T-cell (primary cell): ENCODE measurements at regions not wholly inside any gene's neighbourhood (a gene's known extent, or its start where the extent isn't known, plus 50 kb on each side); places are given as distances from the start of the nearest gene placed in this dataset.

Experiments used
- ATAC-seq, 4 experiments: fragments of 200-7000 bp in 3 of 4; fragments of 150-1000 bp in 1 of 4; cut with Tn5 transposase; replicated peaks in 1 of 4; 1 replicate in 3 of 4; 2 replicates in 1 of 4; pipeline ENCODE4 v1.10.0; 2021; ENCODE audit warnings: moderate library complexity in 3 of 4, mild to moderate bottlenecking in 2 of 4, moderate number of reproducible peaks in 1 of 4
- CTCF ChIA-PET, 2 donors: fragments of 300-600 bp; sonication (Branson Sonifier 250); formaldehyde crosslinking; loops; one replicate each; lab custom pipeline; 2022; ENCODE audit warnings: antibody characterized with exemption in 2 of 2; lab: Charles Lee
- POLR2A ChIA-PET, 2 donors: fragments of 300-600 bp; sonication (Branson Sonifier 250); formaldehyde crosslinking; loops; one replicate each; lab custom pipeline; 2022; ENCODE audit warnings: antibody characterized with exemption in 2 of 2; lab: Charles Lee
- DNase-seq, 35 experiments: peaks; one replicate each; pipeline versions ENCODE4 v3.0.0 to v3.0.0-alpha.2; 2013 to 2023
- H3K27ac ChIP-seq: one replicate; pipeline ENCODE4 v1.5.1; 2013; ENCODE audit warnings: low read length
- H3K27me3 ChIP-seq, 2 experiments: replicated peaks in 1 of 2; 1 replicate in 1 of 2; 2 replicates in 1 of 2; pipeline versions ENCODE4 v1.6.1 to v1.7.0; 2013; ENCODE audit warnings: low read length in 1 of 2, mixed read lengths in 1 of 2; ENCODE audit not compliant: control insufficient read depth in 2 of 2, insufficient read depth in 2 of 2; ENCODE audit errors: extremely low read depth in 1 of 2
- H3K36me3 ChIP-seq, 2 donors: 1 replicate in 1 of 2; 2 replicates in 1 of 2; pipeline versions ENCODE4 v1.6.1 to v1.7.0; 2013; ENCODE audit warnings: low read length in 1 of 2; ENCODE audit not compliant: control insufficient read depth in 2 of 2, insufficient read depth in 1 of 2; ENCODE audit errors: extremely low read depth in 1 of 2
- H3K4me1 ChIP-seq, 2 experiments: 1 replicate in 1 of 2; 2 replicates in 1 of 2; pipeline versions ENCODE4 v1.6.1 to v1.7.0; 2013; ENCODE audit warnings: low read length in 2 of 2, mixed read lengths in 1 of 2; ENCODE audit not compliant: insufficient read depth in 2 of 2, control insufficient read depth in 1 of 2; ENCODE audit errors: extremely low read depth in 1 of 2
- H3K4me3 ChIP-seq, 2 donors: 1 replicate in 1 of 2; 2 replicates in 1 of 2; pipeline versions ENCODE4 v1.5.1 to v1.7.0; 2013; ENCODE audit warnings: mild to moderate bottlenecking in 2 of 2, low read length in 1 of 2, moderate library complexity in 1 of 2; ENCODE audit not compliant: control insufficient read depth in 1 of 2; ENCODE audit errors: extremely low read depth in 1 of 2
- H3K9me3 ChIP-seq: 2 replicates; pipeline ENCODE4 v1.7.0; 2013
- H3K27ac Mint-ChIP-seq, 2 donors: one replicate each; pipeline ENCODE4 v1.8.0; 2020 to 2021; ENCODE audit warnings: mild to moderate bottlenecking in 2 of 2, mixed read lengths in 2 of 2
- H3K27me3 Mint-ChIP-seq, 2 donors: one replicate each; pipeline ENCODE4 v1.8.0; 2021 to 2022; ENCODE audit warnings: mixed read lengths in 2 of 2
- H3K36me3 Mint-ChIP-seq: one replicate; pipeline ENCODE4 v1.8.0; 2021; ENCODE audit warnings: mixed read lengths
- H3K4me1 Mint-ChIP-seq, 3 donors: one replicate each; pipeline ENCODE4 v1.8.0; 2020 to 2022; ENCODE audit warnings: mixed read lengths in 3 of 3, mild to moderate bottlenecking in 1 of 3
- H3K4me3 Mint-ChIP-seq, 3 donors: one replicate each; pipeline ENCODE4 v1.8.0; 2020 to 2022; ENCODE audit warnings: mild to moderate bottlenecking in 3 of 3, mixed read lengths in 3 of 3, moderate library complexity in 3 of 3
- H3K9me3 Mint-ChIP-seq, 3 donors: one replicate each; pipeline ENCODE4 v1.8.0; 2020 to 2022; ENCODE audit warnings: mixed read lengths in 3 of 3
- WGBS: methylation state at CpG from one replicate; pipeline ENCODE4 v1.1.5; 2013; ENCODE audit warnings: missing lambda C conversion rate; ENCODE audit not compliant: insufficient coverage; 5-methylcytosine and 5-hydroxymethylcytosine counted together

GRCh38 chr14:89616852-89617341, 199.9 kb upstream of the FOXN3 start:
- Histone ChIP-seq H3K4me1 (peaks cover 49 to 56% of the 10 kb centered on the region in 2 experiments), H3K4me3 (peak overlapping the region; percentile 59 to 94), H3K27ac (peak overlapping the region; percentile 77), H3K27me3 (no peaks in the 10 kb centered on the region), H3K36me3 (peaks cover 0 to 3% of the 10 kb centered on the region in 2 donors), H3K9me3 (no peaks in the 10 kb centered on the region)
- DNase-seq (peak in 30 of 35 experiments; percentile 15 to 81 (median 50)), ATAC-seq (peak in 1 of 4 experiments; percentile 53)
- Mint-ChIP-seq H3K9me3 (no peaks in the 10 kb centered on the region), H3K27me3 (no peaks in the 10 kb centered on the region), H3K4me3 (peak overlapping the region; percentile 90 to 93 (median 92)), H3K27ac (peak overlapping the region; percentile 92 to 95), H3K36me3 (peaks cover 5% of the 10 kb centered on the region), H3K4me1 (peaks cover 76 to 86% (median 81%) of the 10 kb centered on the region in 3 donors)
- POLR2A ChIA-PET = interaction anchor here (0.6 to 0.7 kb wide), 2 partner anchors 58 to 340 kb away, joined by 4 to 5 read pairs; no protein-coding TSS in a partner anchor
- CTCF ChIA-PET = no interaction called here
- WGBS = no CpG with 5 or more reads among the region's 5 CpGs

GRCh38 chr14:89616425-89616824, 199.4 kb upstream of the FOXN3 start:
- Histone ChIP-seq H3K36me3 (peaks cover 0 to 6% of the 10 kb centered on the region in 2 donors), H3K4me3 (peak overlapping the region; percentile 59 to 94), H3K27ac (peak overlapping the region; percentile 77), H3K4me1 (peaks cover 46 to 52% of the 10 kb centered on the region in 2 experiments), H3K9me3 (no peaks in the 10 kb centered on the region), H3K27me3 (no peaks in the 10 kb centered on the region)
- ATAC-seq (no peak), DNase-seq (no peak)
- H3K4me3 Mint-ChIP-seq = peak overlapping the region; percentile 90 to 93 (median 92)
- peaks cover 8% of the 10 kb centered on the region for H3K36me3 Mint-ChIP-seq
- ChIA-PET POLR2A (no interaction called here), CTCF (no interaction called here)
- H3K9me3 Mint-ChIP-seq = no peaks in the 10 kb centered on the region
- H3K27me3 Mint-ChIP-seq = no peaks in the 10 kb centered on the region
- peaks cover 74 to 86% (median 78%) of the 10 kb centered on the region in 3 donors for H3K4me1 Mint-ChIP-seq
- WGBS = 6% methylated on average over 2 of the region's 2 CpGs
- peak overlapping the region; percentile 92 to 95 for H3K27ac Mint-ChIP-seq

GRCh38 chr14:89615421-89615820, 198.4 kb upstream of the FOXN3 start:
- H3K4me3 ChIP-seq = no peak overlapping the region
- no peaks in the 10 kb centered on the region for H3K27me3 Mint-ChIP-seq

GRCh38 chr14:89614009-89614691, 197.1 kb upstream of the FOXN3 start:
- DNase-seq (peak in 1 of 35 experiments; percentile 28), ATAC-seq (no peak)
- H3K27me3 Mint-ChIP-seq = no peaks in the 10 kb centered on the region
- ChIA-PET POLR2A (interaction anchor here (0.5 to 0.7 kb wide), 5 partner anchors 8 to 342 kb away, joined by 3 to 6 read pairs (median 4); no protein-coding TSS in a partner anchor), CTCF (interaction anchor here in 1 of 2 donors (0.7 kb wide), 1 partner anchor 153 kb away, joined by 11 read pairs; no protein-coding TSS in a partner anchor)
- WGBS = 56% methylated on average over 3 of the region's 4 CpGs
- H3K4me3 Mint-ChIP-seq = peak overlapping the region; percentile 35 to 93 (median 37)
- Histone ChIP-seq H3K4me3 (no peak overlapping the region), H3K36me3 (peaks cover 0 to 12% of the 10 kb centered on the region in 2 donors), H3K27ac (no peak overlapping the region), H3K27me3 (no peaks in the 10 kb centered on the region), H3K9me3 (no peaks in the 10 kb centered on the region), H3K4me1 (peaks cover 40 to 48% of the 10 kb centered on the region in 2 experiments)
- H3K4me1 Mint-ChIP-seq = peaks cover 75 to 84% (median 77%) of the 10 kb centered on the region in 3 donors
- H3K9me3 Mint-ChIP-seq = no peaks in the 10 kb centered on the region
- H3K27ac Mint-ChIP-seq = peak overlapping the region; percentile 73 to 81
- peaks cover 18% of the 10 kb centered on the region for H3K36me3 Mint-ChIP-seq

More at GRCh38 chr14:89615421-89615820, 198.4 kb upstream of the FOXN3 start:
- no peaks in the 10 kb centered on the region for H3K9me3 Mint-ChIP-seq
- Histone ChIP-seq H3K36me3 (peaks cover 0 to 12% of the 10 kb centered on the region in 2 donors), H3K4me1 (peaks cover 36 to 47% of the 10 kb centered on the region in 2 experiments), H3K27me3 (no peaks in the 10 kb centered on the region), H3K27ac (no peak overlapping the region), H3K9me3 (no peaks in the 10 kb centered on the region)
- peak overlapping the region; percentile 75 to 79 for H3K27ac Mint-ChIP-seq
- ChIA-PET POLR2A (interaction anchor here (0.6 kb wide), 2 partner anchors 30 to 106 kb away, joined by 3 to 4 read pairs; no protein-coding TSS in a partner anchor), CTCF (interaction anchor here in 1 of 2 donors (0.6 to 0.7 kb wide), 3 partner anchors 11 to 157 kb away, joined by 4 to 5 read pairs (median 4); no protein-coding TSS in a partner anchor)
- peaks cover 16% of the 10 kb centered on the region for H3K36me3 Mint-ChIP-seq
- H3K4me3 Mint-ChIP-seq = peak overlapping the region; percentile 50 to 93 (median 90)
- WGBS = 60% methylated on average over 2 of the region's 3 CpGs
- no peak for DNase-seq
- no peak for ATAC-seq
- H3K4me1 Mint-ChIP-seq = peaks cover 73 to 86% (median 78%) of the 10 kb centered on the region in 3 donors

GRCh38 chr14:89613260-89614008, 196.4 kb upstream of the FOXN3 start:
- Mint-ChIP-seq H3K4me1 (peaks cover 83 to 90% (median 84%) of the 10 kb centered on the region in 3 donors), H3K9me3 (no peaks in the 10 kb centered on the region), H3K36me3 (peaks cover 24% of the 10 kb centered on the region), H3K27me3 (no peaks in the 10 kb centered on the region), H3K4me3 (peak overlapping the region; percentile 35 to 93 (median 37)), H3K27ac (peak overlapping the region; percentile 65 to 81)
- peak in 2 of 4 experiments; percentile 21 to 33 for ATAC-seq
- Histone ChIP-seq H3K27ac (no peak overlapping the region), H3K36me3 (peaks cover 0 to 14% of the 10 kb centered on the region in 2 donors), H3K4me1 (peaks cover 41 to 48% of the 10 kb centered on the region in 2 experiments), H3K9me3 (no peaks in the 10 kb centered on the region), H3K27me3 (no peaks in the 10 kb centered on the region), H3K4me3 (peak overlapping the region in 1 of 2 donors; percentile 15)
- peak in 1 of 35 experiments; percentile 27 for DNase-seq
- CTCF ChIA-PET = no interaction called here
- POLR2A ChIA-PET = interaction anchor here (0.5 to 0.7 kb wide), 5 partner anchors 7 to 158 kb away, joined by 3 to 7 read pairs (median 4); no protein-coding TSS in a partner anchor
- no CpG with 5 or more reads among the region's 5 CpGs for WGBS
